Loucy (cell line): ENCODE measurements at regions not wholly inside any gene's neighbourhood (a gene's known extent, or its start where the extent isn't known, plus 50 kb on each side); places are given as distances from the start of the nearest gene placed in this dataset.

Experiments used
- CTCF ChIP-seq: fragments of 200-600 bp; sonication (generic); conservative IDR thresholded peaks from 2 replicates; pipeline ENCODE4 v1.5.1; 2014; ENCODE audit warnings: mild to moderate bottlenecking, antibody characterized with exemption, low read length
- EZH2phosphoT487 ChIP-seq: fragments of 200-600 bp; IDR thresholded peaks from 2 replicates; pipeline ENCODE4 v1.6.1; 2018; ENCODE audit warnings: antibody characterized with exemption, mild to moderate bottlenecking, moderate library complexity, borderline replicate concordance

GRCh38 chr6:40806256-40806864 is 219.2 kb upstream of the LRFN2 start:
- TF ChIP-seq CTCF (no peak), EZH2phosphoT487 (no peak)
